OCI-LY1 (cell line): ENCODE measurements at regions not wholly inside any gene's neighbourhood (a gene's known extent, or its start where the extent isn't known, plus 50 kb on each side); places are given as distances from the start of the nearest gene placed in this dataset.

Source experiments
- H2AFZ ChIP-seq: fragments of 200-600 bp; sonication (generic), shearing (Covaris generic); 2 replicates; pipeline ENCODE4 v1.6.0; 2014; ENCODE audit warnings: antibody characterized with exemption, mild to moderate bottlenecking, low read length
- H3F3A ChIP-seq: fragments of 200-600 bp; sonication (generic), shearing (Covaris generic); 2 replicates; pipeline ENCODE4 v1.6.0; 2014; ENCODE audit warnings: mild to moderate bottlenecking, antibody characterized with exemption, low read length, moderate library complexity; ENCODE audit not compliant: insufficient read depth
- H3K27ac ChIP-seq: fragments of 200-600 bp; sonication (generic); 2 replicates; pipeline ENCODE4 v1.5.1; 2014; ENCODE audit warnings: low read length, mixed run types, mild to moderate bottlenecking, low read depth; ENCODE audit not compliant: poor library complexity, severe bottlenecking
- H3K27me3 ChIP-seq: fragments of 200-600 bp; sonication (generic); 2 replicates; pipeline ENCODE4 v1.6.0; 2014; ENCODE audit warnings: antibody characterized with exemption, mild to moderate bottlenecking, low read length, moderate library complexity; ENCODE audit not compliant: insufficient read depth
- H3K36me3 ChIP-seq: fragments of 200-600 bp; sonication (generic); 2 replicates; pipeline ENCODE4 v1.6.1; 2014; ENCODE audit warnings: mild to moderate bottlenecking, antibody characterized with exemption, low read length, moderate library complexity, mixed read lengths; ENCODE audit not compliant: insufficient read depth
- H3K4me1 ChIP-seq: fragments of 200-600 bp; sonication (generic); 2 replicates; pipeline ENCODE4 v1.5.1; 2014; ENCODE audit warnings: mild to moderate bottlenecking, low read length, moderate library complexity; ENCODE audit not compliant: insufficient read depth, severe bottlenecking
- H3K4me2 ChIP-seq: fragments of 200-600 bp; sonication (generic), shearing (Covaris generic); 2 replicates; pipeline ENCODE4 v1.6.1; 2014; ENCODE audit warnings: low read length
- H3K4me3 ChIP-seq: fragments of 200-600 bp; sonication (generic); 2 replicates; pipeline ENCODE4 v1.5.1; 2014; ENCODE audit warnings: low read length, low read depth, mild to moderate bottlenecking, mixed read lengths; ENCODE audit not compliant: poor library complexity, severe bottlenecking
- H3K79me2 ChIP-seq: fragments of 200-600 bp; shearing (Covaris generic); 2 replicates; pipeline ENCODE4 v1.6.1; 2016; ENCODE audit warnings: mixed run types, low read length, mixed read lengths; ENCODE audit not compliant: insufficient read depth
- H3K9ac ChIP-seq: fragments of 200-600 bp; sonication (generic), shearing (Covaris generic); 2 replicates; pipeline ENCODE4 v1.6.1; 2014; ENCODE audit warnings: mild to moderate bottlenecking, low read length, mixed read lengths
- H3K9me2 ChIP-seq: fragments of 200-600 bp; sonication (generic), shearing (Covaris generic); 2 replicates; pipeline ENCODE4 v1.6.1; 2014; ENCODE audit warnings: low read depth, mild to moderate bottlenecking, low read length, mixed read lengths
- H3K9me3 ChIP-seq: fragments of 200-600 bp; shearing (Covaris generic); 2 replicates; pipeline ENCODE4 v1.6.1; 2014; ENCODE audit warnings: low read length, mixed read lengths
- H4K20me1 ChIP-seq: fragments of 200-600 bp; sonication (generic), shearing (Covaris generic); 2 replicates; pipeline ENCODE4 v1.6.0; 2016; ENCODE audit warnings: mild to moderate bottlenecking, low read length; ENCODE audit not compliant: insufficient read depth
- CTCF ChIP-seq: fragments of 200-600 bp; sonication (generic), shearing (Covaris generic); IDR thresholded peaks from 2 replicates; pipeline ENCODE4 v1.5.1; 2017; ENCODE audit warnings: mild to moderate bottlenecking, antibody characterized with exemption, low read length, moderate library complexity, mixed read lengths
- EZH2 ChIP-seq: fragments of 200-600 bp; sonication (generic), shearing (Covaris generic); IDR thresholded peaks from 2 replicates; pipeline ENCODE4 v1.8.0; 2017; ENCODE audit warnings: borderline replicate concordance, mixed run types, mild to moderate bottlenecking, antibody characterized with exemption, low read length, moderate library complexity, mixed read lengths

DNA sequence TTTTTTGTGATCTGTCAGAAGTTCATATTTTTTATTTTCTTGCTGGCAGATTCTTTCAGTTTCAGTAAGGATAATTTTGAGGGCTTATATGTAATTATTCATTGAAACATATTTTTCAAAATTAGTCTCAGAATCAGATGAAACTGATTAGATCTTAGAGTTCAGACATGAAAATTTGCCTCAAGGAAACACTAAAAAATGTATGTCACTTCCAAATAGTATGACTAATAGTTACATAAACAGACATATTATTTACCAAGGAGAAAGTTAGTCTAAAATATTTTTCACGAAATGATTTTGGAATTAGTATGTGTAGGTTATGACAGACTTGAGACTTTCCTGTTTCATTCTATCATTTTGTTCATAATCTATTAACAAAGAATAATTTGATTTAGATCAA is 628.6 kb downstream of the CCDC85A start:
- Histone ChIP-seq H3K27me3 (no peaks in the 10 kb centered on the region), H2AFZ (no peak overlapping the region), H3K27ac (no peak overlapping the region), H3K9me3 (no peaks in the 10 kb centered on the region), H3K9me2 (no peaks in the 10 kb centered on the region), H3K9ac (no peak overlapping the region), H3K36me3 (no peaks in the 10 kb centered on the region), H3F3A (no peaks in the 10 kb centered on the region), H3K79me2 (no peaks in the 10 kb centered on the region), H3K4me1 (no peaks in the 10 kb centered on the region), H4K20me1 (no peaks in the 10 kb centered on the region), H3K4me3 (no peak overlapping the region), H3K4me2 (no peak overlapping the region)
- TF ChIP-seq EZH2: no peak
- TF ChIP-seq CTCF: no peak

DNA sequence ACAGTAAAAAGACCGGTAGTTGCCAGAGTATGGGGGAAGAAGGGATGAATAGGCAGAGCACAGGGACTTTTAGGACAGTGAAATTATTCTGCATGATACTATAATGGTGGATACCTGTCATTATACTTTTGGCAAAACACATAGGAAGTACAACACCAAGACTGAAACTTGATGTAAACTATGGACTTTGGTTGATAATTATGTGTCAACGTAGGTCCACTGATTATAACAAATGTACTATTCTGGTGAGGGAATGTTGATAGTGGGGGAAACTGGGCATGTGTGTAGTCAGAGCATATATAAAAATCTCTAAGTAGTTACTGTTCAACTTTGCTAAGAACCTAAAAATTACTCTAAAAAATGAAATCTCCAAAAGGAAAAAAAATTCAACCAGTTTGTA is 629.7 kb downstream of the CCDC85A start:
- Histone ChIP-seq H3K4me1 (no peaks in the 10 kb centered on the region), H2AFZ (no peak overlapping the region), H3K9me2 (no peaks in the 10 kb centered on the region), H4K20me1 (no peaks in the 10 kb centered on the region), H3K9me3 (no peaks in the 10 kb centered on the region), H3K27ac (no peak overlapping the region), H3K4me2 (no peak overlapping the region), H3K36me3 (no peaks in the 10 kb centered on the region), H3F3A (no peaks in the 10 kb centered on the region), H3K79me2 (no peaks in the 10 kb centered on the region), H3K27me3 (no peaks in the 10 kb centered on the region), H3K9ac (no peak overlapping the region), H3K4me3 (no peak overlapping the region)
- TF ChIP-seq CTCF (no peak), EZH2 (no peak)

GRCh38 chr2:56816666-56817065 is 632.9 kb downstream of the CCDC85A start:
- no peaks in the 10 kb centered on the region for H3K36me3 ChIP-seq
- TF ChIP-seq CTCF: no peak
- no peak for TF ChIP-seq EZH2
- H3K27ac ChIP-seq: no peak overlapping the region
- H3K4me3 ChIP-seq: no peak overlapping the region
- no peak overlapping the region for H3K9ac ChIP-seq
- no peaks in the 10 kb centered on the region for H3K9me3 ChIP-seq
- no peaks in the 10 kb centered on the region for H3K4me1 ChIP-seq
- H3F3A ChIP-seq: no peaks in the 10 kb centered on the region
- H3K79me2 ChIP-seq: no peaks in the 10 kb centered on the region
- no peak overlapping the region for H3K4me2 ChIP-seq
- H2AFZ ChIP-seq: no peak overlapping the region
- no peaks in the 10 kb centered on the region for H3K9me2 ChIP-seq
- no peaks in the 10 kb centered on the region for H3K27me3 ChIP-seq
- no peaks in the 10 kb centered on the region for H4K20me1 ChIP-seq
